ENCODE measurements at regions not wholly inside any gene's neighbourhood (a gene's known extent, or its start where the extent isn't known, plus 50 kb on each side); places are given as distances from the start of the nearest gene placed in this dataset.

DNA sequence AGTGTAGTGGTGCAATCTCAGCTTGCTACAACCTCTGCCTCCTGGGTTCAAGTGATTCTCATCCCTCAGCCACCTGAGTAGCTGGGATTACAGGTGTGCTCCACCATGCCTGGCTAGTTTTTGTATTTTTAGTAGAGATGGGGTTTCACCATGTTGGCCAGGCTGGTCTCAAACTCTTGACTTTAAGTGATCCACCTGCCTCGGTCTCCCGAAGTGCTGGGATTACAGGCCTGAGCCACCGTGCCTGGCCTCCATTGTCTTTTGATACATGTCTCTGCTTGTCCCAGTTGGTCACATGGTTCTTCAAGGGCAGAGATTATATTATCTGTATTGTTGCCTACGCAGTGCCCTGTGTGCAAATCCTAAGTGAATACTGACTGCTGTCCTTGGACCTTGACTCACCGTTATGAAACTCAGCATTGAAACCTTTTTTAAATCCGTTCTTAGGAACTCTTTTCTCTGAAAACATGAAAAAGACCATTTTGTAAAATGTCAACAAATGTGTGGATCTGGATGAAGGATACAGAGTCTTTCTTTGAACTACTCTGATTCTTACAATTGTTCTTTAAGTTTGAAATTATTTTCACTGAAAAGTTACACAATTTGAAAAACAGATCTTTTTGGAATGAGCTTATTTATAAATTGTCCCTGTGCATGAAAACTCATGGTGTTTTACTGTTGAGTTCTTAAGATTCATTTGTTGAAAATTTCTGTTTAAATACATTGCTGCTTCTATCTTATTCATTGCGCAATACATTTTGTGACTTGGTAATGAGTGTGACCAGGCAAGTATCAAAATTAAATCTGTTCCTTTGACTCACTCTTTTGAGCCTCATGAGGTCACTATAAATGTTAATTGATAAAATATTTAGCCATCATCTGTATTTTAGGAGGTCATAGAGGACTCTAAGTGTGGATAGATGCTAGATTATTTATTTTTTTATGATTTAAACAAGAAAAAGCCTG lies 293.5 kb downstream of the UTRN start:
- DNase-seq (ENCODE audit: low read depth): peak; percentile 38

DNA sequence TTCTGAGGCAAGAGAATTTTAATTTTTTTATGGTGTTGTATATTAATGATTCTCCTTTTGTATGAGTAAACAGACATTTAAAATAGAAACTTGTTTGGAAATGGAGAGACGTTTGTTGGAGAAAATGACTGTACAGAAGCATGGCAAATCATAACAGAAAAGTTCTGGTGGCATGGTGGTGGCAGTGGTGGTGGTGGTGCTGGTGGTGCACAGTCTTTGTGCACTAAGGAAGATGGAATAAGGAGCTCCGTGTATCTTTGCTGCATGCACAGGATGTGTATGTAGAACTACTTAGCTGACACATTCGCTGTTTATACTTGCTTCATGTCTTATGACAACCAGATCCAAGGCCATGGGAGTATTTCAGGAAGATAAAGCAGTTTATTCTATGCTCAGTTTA lies 294.9 kb downstream of the UTRN start:
- DNase-seq (ENCODE audit: low read depth): no peak

DNA sequence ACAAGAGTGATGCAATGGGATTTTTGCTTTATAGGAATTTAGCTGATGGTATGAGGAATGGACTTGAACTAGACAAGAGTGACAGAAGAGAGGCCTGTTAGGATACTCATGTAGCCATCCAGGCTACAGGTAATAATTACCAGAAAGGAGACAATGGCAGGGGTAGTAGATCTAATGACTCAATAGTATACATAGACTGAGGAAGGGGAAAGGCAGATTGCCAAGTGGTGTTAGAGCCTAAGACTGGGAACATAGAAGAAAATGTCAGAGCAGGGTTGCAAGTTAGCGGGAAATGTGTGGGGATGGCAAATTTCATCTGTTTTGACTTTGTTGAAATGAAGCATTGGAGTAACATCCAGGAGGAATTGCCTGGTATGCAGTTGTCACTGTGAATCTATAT lies 295.6 kb downstream of the UTRN start:
- peak; percentile 44 for DNase-seq (ENCODE audit: low read depth)

DNA sequence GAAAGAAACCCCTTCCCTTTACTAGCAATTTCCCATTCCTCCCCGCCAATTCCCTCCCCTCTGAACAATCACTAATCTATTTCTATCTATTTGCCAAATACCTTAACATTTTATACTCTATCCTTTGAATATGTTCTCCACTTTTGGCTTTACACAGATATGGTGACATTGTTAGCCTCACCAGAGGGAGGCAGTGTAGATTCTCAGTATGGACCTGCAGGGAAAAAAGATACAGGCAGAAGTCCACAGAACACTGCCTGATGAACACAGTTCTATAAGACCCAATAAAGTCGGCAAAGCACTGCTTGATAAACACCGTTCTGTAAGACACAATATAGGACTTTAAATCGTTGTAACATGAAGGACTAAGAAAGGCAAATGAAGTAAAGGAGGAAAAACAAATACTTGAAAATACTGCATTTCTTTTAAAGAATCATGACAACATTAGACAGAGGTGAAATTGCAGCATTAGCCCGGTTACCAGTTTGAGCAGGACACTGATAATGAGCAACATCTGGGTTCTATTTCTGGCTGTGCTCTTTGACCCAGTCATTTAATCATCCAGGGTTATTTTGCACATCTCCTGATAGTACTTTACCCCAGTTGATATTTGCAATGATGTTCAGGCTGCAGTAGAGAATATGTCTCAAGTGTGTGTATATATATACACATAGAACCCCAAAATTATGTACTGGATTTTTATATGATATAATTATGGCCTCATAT lies 296.8 kb downstream of the UTRN start:
- peak; percentile 35 for DNase-seq (ENCODE audit: low read depth)

DNA sequence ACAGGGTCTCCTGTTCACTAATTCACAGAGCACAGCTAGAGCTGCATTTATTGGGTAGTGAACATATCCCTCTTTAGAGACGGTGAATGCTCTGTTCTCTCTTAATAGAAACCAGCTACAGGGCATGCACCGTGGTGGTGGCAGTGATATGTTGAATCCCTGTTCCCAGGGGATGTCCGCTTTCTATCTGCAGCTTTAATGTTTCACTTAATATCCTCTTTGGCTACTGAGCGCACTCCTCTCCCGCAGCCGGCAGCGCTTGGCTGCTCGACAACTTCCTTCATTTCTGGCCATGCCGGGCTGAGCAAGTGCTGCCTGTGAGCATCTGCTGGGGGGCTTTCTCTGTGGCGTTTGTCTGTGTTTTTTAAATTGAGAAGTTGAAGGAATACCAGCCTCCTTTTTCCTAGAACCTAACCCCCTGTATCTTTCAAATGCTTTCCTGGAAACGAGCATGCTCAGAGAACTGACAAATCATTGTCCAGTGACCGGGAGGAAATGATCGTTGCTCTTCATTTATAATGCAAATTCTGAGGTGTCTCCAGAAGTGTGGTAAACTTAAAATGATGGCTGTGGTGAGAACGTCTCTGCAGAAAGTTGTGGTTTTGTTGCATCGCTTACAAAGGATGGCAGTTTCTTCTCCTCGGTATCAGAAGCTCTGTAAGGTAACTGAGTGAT lies 297.9 kb downstream of the UTRN start:
- DNase-seq (ENCODE audit: low read depth): peak; percentile 9

DNA sequence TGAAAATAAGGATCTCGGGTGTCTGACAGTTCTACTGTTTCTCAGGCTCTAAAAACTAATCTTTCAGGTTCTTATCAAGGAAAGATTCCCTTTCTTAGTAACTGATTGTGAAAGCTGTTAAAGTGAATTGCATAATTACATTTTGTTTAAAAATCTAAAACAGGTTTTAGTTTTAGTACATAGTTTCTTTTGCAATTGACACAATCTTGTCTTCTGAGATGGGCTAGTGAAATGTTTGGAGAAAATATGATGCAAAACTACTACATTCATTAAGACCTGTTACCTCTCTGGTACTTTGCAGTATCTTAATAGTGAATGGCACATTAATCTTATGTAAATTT lies 298.4 kb downstream of the UTRN start:
- DNase-seq (ENCODE audit: low read depth): no peak

DNA sequence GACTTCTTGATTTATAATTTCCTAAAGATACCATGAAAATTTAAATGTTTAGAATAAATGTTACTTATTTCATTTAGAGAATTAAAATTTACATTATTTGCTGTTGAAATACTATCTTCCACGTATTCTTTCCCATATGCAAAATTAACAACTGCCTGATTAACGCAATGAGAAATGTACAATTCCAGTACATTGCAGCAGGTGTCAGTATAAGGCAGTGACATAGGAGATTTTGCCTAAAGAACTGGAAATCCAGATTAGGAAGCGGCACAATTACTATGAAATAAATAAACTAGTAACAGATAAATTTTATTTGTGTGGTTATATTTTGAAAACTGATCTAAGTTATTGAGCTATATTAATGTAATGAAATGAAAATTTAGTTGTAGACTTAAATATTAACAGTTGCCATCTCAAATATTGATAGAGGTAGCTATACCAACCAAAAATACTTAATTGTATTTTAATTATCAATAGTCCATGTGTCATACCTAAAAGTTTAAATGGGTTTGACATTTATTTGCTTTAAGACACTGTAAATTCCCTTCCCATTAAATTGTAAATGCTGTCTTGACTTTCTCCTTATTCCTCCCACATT lies 300.2 kb downstream of the UTRN start:
- DNase-seq (ENCODE audit: low read depth): peak; percentile 46

DNA sequence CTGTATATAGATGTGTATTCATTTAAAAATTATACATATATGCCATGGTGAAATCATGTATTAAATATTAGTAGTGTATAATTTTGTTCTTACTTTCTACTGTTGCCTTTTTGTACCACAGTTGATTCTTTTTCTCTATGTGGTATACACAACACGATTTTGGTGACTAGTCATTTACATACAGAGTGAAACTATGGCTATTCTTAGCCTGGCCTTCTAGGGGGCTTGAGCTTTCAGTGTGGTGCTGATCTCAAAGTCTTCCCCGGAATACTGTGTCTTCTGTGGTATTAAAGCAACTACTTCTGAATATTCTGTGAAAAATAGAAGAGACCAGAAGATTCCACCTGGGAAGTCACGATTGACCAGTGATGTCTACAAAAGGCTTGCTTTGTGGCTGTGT lies 301.9 kb downstream of the UTRN start:
- DNase-seq (ENCODE audit: low read depth): no peak

DNA sequence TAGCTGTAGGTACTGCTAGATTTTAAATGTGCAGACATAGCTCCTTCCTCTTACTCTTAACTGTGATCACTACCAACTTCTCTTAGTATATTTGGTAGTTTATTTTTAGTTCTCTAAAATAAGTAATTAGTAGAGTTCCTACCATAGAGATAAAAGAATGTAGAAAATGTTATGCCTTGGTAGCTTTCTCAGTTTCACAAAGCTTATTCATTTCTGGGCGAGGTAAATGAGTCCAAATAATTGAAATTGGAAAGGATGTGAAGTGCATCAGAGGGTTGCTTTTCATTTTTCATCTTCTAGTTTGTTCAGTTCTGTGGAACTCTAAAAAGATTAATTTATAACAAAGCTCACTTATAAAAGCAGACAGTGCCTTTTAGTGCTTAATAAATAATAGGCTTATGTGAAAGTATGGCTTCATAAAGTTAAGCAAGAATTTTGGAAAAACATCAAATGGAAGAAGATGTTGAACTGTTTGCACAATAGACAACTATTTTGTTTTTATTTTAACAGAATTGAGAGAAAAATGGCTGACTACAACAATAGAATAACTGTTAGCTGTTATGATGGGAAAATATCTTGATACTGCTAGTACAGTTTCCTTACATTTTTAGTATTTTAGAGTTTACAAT lies 303.7 kb downstream of the UTRN start:
- peak; percentile 6 for DNase-seq (ENCODE audit: low read depth)

DNA sequence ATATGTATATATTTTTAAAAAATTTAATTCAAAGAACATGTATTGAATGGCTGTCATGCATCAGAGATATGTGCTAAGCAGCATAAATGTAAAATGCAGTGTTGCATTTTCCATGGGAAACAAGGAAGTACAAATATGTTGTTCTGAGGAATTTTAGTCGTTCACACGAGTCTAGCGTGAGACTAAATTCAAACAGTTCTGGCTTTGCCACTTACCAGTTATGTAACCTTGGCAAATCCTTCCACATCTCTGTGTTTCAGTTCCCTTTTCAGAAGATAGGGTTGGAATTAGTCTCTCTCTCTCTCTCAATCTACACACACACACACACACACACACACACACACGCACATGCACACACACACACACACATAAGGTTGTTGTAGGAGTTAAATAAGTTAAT lies 305.4 kb downstream of the UTRN start:
- DNase-seq (ENCODE audit: low read depth): no peak

DNA sequence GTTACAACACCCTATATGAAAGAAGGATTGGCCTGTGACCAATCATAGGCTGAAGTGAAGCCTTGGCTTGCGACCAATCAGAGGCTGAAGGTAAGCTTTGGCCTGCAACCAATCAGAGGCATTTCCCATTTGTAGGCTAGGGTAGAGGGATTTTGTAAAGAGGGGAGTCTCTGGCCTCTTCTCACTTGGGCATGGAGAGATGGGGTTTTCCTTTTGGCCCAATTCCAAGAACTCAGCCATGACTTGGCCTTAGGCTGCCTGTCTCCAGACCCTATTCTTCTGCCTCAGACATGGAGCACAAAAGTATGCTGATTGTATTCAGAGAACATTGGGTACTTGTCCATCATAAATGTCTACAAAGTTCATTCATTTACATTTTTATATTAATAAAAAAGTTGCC lies 308.3 kb downstream of the UTRN start:
- DNase-seq (ENCODE audit: low read depth): no peak

DNA sequence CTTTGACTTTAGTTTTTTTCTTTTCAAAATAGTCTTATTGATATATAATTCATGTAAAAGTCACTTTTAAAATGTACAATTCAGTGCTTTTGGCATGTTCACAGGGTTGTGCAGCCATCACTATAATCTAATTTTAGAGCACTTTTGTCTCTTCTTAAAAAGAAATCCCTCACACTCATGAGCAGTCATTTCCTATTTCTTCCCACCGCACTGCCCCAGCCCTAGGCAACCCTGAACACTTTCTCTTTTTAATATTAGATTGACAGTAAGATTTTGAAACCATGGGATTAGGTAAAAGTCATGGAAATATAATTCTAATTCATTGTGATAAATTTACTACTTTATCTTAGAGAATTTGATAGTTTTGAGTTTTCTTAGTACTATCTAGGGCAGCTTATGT lies 309.4 kb downstream of the UTRN start:
- DNase-seq (ENCODE audit: low read depth): no peak

DNA sequence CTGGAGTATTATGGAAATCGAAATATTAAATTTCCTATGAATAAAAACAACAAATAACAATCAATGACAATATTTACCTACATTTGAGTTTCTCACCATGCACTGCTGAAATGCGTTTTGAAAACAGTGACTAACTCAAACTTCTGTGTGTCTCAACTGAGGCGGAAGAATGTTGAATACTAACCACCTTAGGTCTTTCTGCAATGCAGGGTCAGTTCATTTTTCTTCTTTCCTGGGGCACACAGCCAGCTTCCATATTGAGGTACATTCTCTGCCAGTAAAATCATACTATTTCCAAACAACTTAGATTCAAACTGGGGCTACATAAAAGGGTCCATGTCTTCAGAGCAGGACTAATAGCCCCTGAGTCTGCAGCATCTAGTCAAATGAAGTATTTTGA lies 310.1 kb downstream of the UTRN start:
- DNase-seq (ENCODE audit: low read depth): peak; percentile 21

DNA sequence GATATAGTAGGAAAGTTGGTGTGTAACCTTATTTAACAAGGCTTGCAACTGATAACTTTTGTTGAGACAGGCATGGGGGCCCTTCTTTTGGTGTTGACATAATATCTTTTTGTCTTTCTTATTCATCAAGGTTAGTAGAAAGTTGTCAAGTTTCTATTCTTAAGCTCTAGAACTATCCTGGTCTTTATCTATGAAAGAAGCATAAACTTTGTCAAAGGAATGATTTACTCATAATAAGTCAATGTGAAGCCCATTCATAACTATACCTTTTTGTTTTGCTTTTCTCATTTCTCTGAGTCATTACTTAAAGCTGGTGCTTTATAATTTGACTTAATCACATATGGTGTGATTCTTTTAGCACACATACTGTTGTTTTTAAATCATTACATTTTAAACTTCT lies 312.4 kb downstream of the UTRN start:
- no peak for DNase-seq (ENCODE audit: low read depth)

DNA sequence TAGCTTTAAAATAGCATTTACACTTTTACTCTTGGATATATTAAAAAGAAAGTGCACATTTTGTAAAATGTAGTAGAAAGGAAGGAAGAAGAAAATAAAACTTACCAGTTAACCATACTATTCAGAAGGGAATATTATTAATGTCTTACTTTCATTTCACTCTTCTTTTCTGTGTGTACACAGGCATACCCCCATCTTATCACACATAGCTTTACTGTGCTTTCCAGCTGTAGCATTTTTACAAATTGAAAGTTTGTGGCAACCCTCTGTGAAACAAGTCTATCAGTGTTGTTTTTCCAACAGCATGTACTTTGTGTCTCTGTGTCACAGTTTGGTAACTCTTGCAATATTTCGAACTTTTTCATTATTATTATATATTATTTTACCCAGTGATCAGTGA lies 314.5 kb downstream of the UTRN start:
- no peak for DNase-seq (ENCODE audit: low read depth)

DNA sequence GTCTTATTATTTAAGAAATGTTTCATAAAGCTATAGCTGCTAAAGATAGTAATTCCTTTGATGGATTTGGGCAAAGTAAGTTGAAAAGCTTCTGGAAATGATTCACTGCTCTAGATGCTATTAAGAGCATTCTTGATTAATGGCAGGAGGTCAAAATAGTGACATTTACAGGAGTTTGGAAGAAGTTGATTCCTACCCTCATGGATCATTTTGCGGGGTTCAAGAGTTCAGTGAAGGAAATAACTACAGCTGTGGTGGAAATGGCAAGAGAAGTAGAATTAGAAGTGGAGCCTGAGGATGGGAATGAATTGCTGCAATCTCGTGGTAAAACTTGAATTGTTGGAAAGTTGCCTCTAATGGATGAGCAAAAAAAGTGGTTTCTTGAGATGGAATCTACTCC lies 316.1 kb downstream of the UTRN start:
- no peak for DNase-seq (ENCODE audit: low read depth)

DNA sequence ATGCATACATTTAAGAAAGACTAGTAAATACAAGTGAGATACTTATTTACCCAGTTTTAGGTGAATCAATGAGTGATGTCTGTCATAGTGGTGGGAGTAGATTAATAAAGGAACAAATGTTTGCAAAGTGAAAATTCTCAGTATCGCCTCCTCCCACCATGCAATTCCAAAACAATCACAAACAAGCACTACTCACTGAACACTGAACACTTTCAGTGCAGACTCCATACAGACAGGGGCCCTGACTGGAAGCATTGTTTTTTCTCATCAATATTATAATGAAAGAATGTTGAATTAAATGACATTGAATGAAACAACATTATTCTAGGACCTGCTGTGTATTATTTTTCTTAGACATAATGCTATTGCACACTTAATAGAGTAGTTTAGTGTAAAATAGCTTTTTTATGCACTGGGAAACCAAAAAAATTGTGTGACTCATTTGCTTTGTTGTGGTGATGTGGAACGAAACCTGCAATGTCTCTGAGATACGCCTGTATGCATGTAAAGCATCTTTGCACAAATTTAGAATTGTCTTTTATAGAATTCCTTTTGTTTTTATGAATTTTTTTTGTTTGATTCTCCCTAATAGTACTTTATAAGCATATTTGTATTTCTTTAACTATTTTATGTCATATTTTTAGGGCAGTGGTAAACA lies 317.5 kb downstream of the UTRN start:
- no peak for DNase-seq (ENCODE audit: low read depth)

DNA sequence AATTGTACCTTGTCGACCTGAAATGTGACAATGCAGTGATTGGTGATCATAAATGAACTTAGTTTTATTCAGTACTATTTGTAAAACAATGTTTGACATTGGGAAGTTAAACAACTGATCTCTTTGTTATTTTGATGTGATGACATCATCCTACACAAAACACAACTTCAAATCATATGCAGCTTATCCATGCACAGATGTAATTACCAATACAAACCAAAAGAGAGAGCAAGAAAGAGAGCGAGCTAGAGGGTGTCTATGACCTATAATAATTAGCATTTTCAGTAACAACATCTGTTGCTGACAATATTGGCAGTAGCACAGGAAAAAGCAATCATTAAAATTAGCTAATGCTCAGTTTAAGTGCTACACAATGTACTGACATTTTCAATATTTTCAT lies 320.9 kb downstream of the UTRN start:
- DNase-seq (ENCODE audit: low read depth): no peak

DNA sequence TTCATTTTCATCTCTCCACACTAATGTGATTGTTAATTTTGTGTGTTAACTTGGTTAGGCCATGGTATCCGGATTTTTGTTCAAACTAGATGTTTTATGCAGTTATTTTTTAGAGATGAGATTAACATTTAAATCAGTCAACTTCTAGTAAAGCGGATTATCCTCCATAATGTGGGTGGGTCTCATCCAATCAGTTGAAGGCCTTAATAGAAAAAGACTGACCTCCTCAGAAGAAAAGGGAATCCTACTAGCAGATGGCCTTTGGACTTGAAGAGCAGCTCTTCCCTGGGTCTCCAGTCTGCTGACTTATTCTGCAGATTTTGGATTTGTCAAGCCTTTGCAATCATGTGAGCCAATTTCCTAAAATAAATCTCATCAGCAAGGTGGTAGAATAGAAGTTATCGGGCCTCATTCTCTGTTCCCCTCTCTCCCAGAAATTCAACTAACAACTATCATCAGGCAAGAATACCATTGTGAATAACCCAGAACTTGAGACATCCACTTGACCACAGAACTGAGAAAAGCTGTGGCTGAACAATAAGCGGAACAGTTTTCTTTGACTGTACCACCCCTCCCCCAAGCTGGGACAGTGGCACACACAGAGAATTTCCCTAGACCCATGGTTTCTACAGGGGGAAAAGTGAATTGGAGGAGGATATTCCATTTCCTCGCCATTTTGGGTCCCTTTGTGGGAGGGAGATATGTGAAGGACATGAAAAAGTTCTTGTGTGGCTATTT lies 323.0 kb downstream of the UTRN start:
- DNase-seq (ENCODE audit: low read depth): no peak

DNA sequence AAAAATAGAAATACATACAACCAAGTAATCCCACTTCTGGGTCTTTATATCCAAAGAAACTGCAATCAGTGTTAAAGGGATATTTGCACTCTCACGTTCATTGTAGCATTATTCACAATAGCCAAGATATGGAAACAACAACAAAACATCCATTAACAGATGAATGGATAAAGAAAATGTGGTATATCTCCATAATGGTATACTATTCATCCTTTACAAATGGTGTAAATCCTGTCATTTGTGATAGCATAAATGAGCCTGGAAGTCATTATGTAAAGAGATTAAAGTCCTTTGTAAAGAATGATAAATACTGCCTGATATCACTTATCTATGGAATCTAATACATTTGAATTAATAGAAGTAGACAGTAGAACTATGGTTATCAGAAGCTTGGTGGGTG lies 327.7 kb downstream of the UTRN start:
- no peak for DNase-seq (ENCODE audit: low read depth)

DNA sequence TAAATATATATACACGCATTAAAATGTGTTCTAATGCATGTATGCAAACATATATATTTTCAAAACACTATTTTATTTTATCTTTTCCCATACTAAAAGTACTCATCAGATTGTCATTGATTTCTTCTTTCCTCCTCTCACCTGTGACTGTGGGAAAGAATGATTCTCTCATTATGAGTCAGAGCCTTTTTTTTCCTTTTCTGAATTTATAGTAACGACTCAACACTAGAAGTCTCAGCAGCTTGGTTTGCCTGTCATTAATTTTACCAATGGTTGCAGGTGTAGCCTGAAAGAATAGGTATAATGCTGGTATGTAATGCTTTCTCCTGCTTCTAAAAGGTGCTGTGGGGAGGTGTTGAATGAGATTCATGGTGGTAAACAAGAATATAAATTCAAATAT lies 328.7 kb downstream of the UTRN start:
- DNase-seq (ENCODE audit: low read depth): peak; percentile 38

All from renal cortical epithelial cell (primary cell).